Activated CD4-positive, CD25-positive, alpha-beta regulatory T cell treated with anti-CD3 and anti-CD28 coated beads, Interleukin-2, amount 50 U/mL, for 16 hours (primary cell): ENCODE measurements at regions not wholly inside any gene's neighbourhood (a gene's known extent, or its start where the extent isn't known, plus 50 kb on each side); places are given as distances from the start of the nearest gene placed in this dataset.

Experiments
- DNase-seq: peaks from one replicate; pipeline ENCODE4 v3.0.0-alpha.2; 2020; ENCODE audit warnings: low read depth, low spot score

DNA sequence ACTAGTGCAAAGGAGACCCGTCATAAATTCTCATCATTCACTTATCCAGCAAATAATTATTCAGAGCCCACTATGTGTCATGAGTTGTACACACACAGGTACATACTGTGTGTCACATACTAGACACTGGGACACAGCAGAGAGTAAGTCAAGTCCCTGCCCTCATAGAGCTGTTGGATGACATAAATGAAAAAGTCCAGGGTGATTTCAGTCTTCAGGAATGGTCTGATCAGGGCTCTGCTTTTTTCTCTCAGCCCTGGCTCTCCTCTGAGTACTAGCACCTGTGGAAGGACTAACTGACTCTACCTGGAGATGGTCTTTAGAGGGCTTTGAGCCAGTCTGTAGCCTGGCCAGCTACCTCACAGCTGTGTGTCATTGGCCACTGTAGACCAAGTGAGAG lies 198.0 kb upstream of the LEF1 start:
- no peak for DNase-seq

DNA sequence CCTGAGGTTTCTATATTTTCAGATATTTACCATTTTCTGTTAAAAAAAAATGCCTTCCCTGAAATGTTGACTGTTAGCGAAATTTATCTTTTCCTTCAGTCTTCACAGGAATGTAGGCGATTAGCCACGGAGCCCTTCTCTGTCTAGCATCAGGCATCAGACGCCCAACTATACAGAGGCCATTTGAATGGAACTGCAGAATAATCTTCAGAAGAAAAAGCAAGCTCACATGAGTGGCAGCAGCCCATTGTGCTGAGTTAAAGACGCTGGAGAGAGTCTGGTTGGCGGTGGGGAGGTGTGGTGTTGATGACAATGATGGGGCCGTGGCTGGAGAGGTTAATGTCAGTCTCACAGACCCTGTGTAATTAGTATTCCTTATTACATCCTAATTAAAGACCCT lies 196.8 kb upstream of the LEF1 start:
- no peak for DNase-seq

DNA sequence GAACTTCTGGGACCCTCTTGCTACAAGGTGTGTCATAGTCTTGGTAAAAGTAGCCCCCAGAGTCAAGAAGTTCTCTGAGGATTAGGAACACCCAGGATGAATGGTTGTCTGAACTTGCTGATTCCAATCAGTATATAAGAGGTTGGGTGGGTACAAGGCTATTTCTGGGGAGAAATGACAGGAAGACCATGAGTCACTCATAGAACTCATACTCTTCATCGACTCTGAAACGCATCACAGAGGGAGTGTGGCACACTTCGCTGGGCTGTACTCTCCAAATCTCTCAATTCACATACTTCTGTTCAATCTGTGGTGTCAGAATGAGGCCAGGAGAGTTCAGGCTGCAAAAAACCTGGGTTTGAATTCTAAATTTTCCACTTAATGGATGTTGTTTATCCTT lies 193.2 kb upstream of the LEF1 start:
- no peak for DNase-seq

DNA sequence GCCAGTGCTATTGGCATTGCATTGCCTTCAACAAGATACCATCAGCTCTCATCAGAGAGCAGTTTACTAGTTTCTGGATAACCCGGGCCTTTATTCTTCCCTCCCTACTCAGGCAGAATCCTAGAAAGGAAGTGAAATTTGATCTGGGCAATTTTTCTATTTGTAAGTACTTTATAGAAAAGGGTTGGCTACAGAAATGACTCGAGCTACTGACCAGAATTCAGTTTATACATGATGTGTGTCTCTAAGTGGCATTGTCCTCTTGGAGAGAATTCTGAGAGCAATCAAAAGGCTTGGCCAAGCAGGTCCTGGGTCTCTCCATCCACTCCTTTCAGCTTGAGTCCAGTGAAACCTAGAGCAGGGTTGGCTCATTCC lies 192.7 kb upstream of the LEF1 start:
- no peak for DNase-seq

DNA sequence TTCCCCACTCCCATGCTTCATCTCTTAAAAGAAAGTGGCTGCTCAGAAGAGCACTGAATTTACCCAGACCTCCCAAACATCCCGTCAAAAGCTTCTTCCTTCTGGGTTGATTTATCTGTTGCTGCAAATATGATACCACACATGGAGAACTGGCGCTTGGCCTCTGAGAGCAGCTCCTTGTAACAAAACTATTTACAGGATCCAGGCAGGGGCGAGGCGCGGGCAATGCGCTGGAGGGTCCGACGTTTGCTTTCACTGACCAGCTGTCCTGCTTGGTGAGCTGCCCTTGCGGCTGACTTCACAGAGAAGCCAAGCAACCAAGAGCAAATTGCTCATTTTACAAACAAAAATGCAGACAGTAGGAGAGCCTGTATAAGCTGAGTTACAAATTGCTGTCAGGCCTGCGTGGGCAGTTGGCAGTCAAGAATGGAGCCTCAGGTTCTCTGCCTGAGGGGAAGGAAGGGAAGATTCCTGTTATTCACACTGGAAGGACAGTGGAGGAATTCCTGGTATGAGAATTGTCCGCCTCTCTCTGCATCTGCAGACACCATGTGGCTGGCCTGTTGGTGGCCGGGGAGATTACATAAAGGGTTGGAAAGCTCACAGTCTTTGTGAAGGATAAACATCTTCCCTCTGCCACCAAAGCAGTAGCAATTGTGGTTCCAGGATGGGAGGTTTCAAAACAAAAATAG lies 192.2 kb upstream of the LEF1 start:
- DNase-seq, result no peak

DNA sequence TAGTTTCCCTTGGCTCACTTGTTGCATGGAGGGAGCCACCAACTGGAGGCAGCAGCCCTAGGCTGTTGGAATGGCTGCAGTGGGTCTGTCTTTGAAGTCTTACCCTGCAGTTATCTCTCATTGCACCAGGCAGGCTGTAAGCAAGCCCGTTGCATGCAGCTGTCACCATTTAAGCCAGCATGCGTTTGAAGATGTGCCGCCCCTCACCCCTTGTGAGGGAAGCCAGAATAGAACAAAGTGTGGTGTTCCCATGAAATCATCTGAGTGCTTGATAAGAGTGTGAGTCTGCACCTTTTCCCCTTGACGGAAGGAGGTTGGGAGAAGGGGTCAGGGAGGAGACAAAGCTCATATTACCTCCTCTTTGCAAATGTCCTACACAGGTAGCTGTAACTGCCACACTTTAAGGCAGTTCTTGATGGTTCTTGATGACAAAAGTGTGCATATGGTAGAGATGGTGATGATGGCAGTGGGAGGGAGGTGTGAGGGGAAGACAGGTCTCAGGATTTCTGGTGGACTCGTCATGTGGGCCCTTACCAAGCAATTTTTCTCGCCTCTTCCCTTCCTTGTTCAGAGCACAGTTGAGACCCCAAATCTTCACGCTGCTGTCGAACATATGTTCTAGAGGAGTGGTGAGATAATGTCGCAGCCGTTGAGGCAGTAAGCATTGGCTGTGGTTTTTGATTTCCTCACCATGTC lies 191.4 kb upstream of the LEF1 start:
- no peak for DNase-seq

DNA sequence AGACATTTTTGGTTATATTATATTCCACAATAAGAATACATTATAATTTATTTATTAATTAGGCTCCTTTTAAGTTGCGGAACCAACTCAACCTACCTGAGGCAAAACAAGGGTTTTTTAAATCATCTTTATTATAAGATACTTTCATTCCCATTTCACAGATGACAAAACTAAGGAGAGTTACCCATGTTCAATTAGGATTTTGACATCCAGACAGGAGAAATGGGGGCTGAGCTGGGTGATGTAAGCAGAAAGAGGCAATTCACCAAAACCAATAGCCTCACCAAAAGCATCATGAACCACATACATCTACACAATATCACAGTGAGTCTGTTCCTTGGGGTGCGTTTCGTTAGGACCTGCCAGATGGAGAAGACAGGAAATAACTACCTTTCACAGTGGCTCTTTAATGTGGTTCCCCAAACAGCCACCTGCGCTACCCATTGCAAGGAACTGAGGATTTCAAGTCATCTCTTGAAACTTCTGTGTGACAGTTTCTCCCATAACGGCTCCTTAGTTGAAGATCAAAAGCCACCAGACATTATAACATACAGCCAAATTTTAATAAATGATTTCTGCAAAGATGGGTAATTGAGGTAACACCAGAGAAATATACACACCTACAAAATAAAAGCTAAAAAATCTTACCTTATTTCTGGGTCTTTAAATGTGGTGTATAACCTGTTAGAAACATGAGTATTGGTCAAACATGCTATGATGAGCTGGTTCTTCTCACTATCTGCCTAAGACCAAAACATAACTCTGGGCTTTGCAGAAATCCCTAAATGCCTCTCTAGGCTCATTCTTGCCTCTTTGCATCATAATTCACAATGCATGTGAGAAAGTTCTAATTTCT lies 190.6 kb upstream of the LEF1 start:
- DNase-seq, result no peak

DNA sequence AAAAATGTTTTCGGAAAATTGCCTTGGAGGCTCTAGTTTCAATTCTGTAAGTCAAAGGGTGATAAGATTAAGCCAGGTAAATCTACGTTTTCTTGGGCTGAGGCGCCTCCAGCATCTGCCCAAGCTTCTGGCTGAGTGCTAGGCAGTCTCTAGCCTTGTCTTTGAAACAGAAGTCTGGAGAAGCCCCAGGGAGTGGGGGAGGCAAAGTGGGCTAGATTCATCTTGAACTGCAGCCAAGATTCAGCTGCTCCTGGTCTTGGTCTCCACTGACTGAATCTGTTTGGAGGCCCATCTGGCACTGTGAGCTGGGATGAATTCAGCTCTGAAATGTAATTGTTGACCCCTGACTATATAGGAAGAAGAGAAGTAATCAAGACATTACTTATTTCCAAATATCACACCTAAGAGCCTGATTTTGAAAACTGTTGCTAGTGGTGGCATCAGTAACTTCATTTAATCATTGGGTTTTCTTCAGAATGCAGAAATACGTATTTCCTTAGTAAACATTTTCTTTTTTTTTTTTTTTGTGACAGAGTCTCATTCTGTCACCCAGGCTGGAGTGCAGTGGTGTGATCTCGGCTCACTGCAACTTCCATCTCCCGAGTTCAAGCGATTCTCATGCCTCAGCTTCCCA lies 187.3 kb upstream of the LEF1 start:
- DNase-seq, result no peak

DNA sequence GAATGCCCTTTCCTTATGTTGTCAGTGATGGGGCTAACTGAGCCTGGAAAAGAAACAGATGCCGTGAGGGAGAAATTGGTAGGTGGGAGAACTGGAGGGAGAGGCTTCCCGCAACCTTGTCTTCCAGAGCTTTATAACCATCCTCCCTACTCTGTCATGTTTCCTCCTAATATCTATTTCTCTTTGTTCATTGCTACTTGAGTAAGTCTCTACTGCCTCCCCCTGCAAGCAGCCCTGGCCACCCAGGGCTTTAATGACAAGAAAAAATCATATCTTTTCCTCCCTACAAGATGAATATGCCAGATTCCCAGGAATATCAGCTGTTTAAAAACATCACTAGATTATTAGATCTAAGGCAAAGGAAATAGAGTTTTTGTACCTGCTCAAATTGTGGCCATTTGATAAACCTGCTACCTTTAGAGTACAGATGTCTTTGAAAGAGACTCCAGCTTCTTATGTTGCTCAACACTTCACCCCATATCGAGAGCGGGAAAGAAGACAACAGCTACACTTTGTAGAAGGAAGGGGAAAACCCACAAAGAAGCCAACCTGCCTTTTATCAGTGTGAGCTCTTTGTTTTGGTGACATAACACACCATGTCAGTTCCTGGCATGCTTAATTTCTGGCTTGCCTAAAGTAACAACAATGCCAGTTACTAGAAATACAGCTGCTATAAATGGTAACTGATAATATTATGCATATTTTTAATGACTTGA lies 186.6 kb upstream of the LEF1 start:
- no peak for DNase-seq

DNA sequence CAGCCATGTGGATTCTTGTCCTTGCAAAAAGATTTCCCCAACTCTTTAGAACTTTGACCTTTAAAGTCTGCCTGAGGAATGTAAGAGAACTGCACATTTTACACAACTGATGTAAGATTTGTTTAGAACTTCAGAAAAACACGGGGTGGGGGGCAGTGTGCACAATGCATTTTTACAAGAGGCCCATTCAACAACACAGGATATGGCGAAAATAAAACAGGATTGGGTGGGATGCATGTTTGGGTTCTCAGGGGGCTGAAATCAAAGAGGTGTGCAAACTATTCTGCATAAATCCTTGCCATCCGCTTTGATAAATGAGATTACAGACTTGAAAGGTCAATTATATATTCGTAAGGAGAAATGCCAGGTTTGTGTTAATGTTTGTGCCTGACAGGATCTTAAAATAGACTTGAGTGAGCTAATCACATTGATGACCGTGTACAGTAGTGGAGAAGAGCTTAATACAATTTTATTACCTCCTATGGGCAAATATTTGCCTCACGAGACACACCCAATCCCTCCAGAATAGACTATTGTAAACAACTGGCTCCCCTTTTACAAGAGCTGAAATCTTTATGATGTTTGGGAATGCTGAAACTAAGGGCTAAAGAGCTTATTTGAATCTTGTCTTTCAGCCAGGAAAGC lies 184.1 kb upstream of the LEF1 start:
- no peak for DNase-seq

DNA sequence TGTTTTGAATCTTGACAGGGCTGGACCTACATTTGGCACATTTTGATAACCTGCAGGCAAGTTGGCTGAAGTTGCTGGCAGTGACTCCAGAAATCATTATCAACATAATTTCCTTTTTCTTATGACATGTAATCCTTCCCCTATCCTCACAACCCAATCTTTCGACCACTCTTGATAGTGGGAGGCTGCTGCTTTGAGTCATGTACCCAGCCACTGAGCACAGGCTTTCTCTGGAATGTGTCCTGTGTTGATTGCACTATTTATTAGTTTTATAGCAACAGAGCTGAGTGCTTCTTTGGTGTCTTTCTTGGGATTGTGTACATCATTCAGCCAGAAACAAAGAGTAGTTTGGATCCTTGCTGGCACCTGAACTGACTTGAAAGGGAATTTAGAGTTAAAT lies 183.1 kb upstream of the LEF1 start:
- no peak for DNase-seq

DNA sequence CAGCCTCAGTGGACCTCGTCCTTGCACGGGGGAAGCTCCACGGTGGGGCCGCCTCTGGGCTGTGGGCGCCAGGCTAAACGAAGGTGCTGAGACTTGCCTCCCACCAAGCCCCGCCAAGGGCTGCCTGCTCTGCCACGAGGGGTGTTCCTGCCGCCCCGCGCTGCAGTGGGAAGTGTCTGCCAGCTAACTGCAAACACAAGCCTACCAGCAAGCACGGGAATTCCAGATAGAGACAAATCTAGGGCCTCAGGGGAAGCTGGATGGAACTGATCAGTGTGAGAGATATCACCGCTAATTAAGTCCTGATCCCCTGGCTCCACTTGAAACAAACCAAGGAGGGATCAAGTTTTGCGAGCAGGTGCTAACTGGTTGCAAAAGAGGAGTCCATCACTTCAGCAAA lies 181.6 kb upstream of the LEF1 start:
- no peak for DNase-seq

DNA sequence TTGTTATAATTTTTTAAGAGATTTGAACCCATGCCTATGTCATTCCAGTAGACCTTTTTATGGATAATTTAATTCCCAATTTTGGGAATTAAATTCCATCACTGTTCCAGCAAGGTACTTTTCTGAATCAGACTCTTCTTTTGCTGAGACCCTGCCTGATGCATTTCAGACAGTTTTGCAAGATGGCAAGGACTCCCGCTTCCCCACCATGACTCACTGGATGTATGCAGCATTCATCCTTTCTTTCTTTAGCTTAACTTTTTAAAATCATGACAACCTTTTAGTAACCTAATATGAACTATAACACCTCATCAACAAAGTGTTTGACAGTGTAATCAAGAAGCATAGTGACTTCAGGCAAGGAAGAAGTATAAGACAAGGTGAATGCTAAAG lies 178.1 kb upstream of the LEF1 start:
- DNase-seq, result no peak

DNA sequence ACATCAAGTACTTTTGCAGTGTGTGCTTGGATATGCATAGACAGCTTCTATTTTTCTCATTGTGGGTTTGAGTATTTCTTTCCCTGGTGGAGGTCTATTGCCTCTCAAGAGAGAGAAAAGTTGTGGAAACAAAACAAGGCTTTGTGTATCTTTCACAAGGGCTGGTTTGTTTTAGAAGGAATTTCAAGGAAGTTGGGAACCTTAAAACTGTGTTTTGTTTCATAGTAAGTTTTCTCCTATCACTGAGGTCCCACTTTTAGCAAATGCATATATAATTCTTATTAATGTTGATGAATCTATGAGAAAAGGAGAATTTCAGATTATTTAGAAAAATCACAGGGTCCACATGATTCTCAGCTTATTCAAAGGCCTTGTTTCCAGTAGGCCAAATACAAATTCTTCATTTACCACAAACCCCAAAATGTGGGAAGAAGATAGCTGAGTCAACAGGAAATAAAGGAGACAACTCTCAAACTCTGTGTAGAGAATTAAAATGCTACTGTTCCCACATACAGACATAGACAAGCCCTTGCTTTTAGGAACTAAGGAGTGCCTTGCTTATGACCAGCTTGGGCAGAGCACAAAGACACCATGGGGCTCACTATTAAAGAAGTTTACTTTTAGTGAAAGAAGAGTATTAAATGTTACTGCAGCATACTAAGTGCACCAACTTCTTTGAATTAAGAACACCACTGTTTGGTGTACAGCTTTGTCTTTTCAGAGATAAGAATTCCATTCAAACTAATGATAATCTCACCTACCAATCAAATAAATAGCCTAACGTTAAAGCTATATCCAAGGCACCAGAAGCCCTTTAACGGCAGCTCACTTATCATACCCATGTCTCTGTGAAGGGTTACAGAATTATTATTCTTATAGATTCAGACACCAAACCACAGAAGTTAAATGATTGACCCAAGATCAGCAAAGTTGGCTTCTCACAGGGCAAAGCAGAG lies 177.4 kb upstream of the LEF1 start:
- DNase-seq, result no peak

DNA sequence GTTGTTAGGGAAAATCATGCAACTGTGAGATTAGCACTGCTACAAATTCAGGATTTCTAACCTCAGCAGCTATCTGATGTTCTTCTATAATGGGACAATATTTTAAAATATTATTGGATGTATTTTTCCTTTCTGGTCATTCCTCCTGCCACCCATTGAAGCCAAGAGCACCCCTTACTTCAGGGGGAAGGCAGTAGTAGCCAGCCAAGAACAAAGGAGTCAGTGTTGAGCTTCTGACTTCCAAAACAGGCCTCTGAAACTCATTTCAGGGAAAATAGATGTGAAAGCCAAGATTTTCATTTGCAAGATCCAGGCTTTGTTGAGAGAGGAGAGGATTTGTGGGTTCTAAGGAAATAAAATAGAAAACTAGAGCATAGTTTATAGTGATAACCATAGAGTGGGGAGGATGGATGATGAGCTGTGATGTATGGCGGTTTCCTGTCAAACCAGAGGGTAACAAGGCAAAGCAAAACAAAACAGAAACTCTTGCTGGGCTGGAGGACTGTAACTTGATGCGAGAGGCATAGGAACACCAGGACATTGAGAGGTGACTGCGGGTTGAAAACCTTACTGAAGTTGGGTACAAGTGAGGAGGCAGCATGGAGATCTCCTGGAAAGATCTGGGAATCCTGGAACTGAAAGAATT lies 173.7 kb upstream of the LEF1 start:
- DNase-seq, result no peak

DNA sequence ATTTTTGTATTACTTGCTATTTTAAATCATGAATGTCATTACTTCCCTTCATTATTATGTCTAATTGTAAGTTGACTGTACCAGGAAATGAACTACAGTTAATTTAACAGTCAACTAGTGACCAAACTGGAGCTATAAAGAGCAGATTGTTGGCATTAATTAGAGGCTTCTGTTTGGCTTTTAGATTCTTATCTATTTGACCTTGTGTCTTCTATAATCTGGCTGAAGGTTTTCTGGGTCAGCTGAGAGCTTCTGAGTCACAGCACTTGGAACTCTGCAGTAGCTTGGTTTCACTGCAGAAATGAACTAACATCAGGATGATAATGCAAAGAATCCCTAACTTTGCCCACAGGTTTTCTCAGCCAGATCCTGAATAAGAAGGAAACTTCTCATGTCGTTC lies 169.2 kb upstream of the LEF1 start:
- DNase-seq, result no peak

DNA sequence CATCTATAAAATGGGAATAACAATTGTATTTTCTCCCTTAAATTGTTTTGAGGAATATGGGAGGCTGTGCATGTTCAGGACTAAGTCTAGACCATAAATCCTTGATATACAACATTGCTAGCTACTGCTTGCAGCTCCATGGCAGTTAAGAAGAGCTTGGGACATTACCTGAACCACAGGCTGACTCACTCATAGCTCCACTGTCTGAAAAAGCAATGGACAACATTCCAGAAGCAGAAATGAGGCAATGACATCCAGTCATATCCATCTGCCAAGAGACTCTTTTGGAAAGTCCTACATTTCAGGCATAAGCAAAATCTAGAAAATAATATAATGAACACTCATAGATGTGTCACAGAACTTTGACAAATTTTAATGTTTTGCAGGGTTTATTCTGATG lies 167.3 kb upstream of the LEF1 start:
- no peak for DNase-seq

DNA sequence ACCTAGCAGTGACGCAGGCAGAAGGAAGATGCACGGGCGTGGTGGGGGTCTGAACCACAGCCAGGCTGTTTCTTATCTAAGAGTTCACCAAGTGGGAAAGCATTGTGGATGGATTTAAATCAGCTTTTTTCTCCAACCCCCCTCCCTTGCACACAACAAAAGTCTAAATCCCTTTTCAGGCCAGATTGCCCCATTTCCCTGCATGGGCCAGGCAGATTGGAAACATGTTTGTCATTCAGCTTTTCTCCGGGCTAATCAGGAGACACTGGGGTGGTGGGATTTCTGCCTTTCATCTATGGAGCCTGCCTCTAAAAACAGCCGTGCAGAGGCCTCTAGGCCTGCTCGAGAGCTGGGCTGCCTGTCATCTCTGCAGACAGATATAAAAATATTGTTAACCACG lies 166.3 kb upstream of the LEF1 start:
- DNase-seq, result no peak

DNA sequence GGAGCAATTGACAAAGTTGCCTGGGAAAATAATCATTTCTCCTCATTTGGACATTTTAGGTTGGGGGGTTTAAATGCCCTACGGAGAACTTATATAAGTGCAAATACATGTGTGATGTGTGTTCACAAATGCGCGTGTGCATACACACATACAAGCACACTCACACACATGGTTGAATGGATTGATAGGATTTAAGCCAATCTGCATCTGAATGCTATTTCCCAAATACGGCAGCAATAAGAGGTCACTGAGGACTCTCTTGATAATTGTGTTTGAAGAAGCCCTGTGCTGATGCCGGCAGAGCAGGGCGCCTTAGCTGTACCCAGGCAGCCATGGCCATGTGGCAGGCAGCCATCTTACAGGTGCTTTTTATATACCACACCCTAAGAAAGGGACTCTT lies 165.3 kb upstream of the LEF1 start:
- DNase-seq, result no peak
